ENCODE measurements at regions not wholly inside any gene's neighbourhood (a gene's known extent, or its start where the extent isn't known, plus 50 kb on each side); places are given as distances from the start of the nearest gene placed in this dataset.

DNA sequence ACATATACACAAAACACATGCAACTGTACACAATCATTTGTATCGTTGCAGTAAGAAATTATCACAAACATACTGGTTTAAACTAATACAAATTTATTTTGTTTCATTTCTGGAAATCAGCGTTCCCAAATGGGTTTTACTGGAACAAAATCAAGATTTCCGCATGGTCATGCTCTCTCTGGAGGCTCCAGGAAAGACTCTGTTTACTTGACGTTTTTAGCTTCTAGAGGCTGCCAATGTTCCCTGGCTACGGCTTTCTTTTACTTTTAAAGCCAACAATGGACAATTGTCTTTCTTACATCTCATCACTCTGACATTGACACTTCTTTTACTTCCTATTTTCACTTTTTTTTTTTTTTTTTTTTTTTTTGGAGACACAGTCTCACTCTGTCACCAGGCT is 793.1 kb downstream of the CDH9 start:
- DNase-seq (ENCODE audit: low read depth, low spot score): no peak
- in situ Hi-C loops (cut with HindIII; ENCODE audit: low sequenced_read_pairs): no loop called here
- TF ChIP-seq, protein P1, sequence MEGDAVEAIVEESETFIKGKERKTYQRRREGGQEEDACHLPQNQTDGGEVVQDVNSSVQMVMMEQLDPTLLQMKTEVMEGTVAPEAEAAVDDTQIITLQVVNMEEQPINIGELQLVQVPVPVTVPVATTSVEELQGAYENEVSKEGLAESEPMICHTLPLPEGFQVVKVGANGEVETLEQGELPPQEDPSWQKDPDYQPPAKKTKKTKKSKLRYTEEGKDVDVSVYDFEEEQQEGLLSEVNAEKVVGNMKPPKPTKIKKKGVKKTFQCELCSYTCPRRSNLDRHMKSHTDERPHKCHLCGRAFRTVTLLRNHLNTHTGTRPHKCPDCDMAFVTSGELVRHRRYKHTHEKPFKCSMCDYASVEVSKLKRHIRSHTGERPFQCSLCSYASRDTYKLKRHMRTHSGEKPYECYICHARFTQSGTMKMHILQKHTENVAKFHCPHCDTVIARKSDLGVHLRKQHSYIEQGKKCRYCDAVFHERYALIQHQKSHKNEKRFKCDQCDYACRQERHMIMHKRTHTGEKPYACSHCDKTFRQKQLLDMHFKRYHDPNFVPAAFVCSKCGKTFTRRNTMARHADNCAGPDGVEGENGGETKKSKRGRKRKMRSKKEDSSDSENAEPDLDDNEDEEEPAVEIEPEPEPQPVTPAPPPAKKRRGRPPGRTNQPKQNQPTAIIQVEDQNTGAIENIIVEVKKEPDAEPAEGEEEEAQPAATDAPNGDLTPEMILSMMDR (IDR thresholded peaks at IDR 0.05; ENCODE audit: low read depth, low read length): no peak
- H3K4me3 ChIP-seq (ENCODE audit: low read depth, low read length): no peak overlapping the region

DNA sequence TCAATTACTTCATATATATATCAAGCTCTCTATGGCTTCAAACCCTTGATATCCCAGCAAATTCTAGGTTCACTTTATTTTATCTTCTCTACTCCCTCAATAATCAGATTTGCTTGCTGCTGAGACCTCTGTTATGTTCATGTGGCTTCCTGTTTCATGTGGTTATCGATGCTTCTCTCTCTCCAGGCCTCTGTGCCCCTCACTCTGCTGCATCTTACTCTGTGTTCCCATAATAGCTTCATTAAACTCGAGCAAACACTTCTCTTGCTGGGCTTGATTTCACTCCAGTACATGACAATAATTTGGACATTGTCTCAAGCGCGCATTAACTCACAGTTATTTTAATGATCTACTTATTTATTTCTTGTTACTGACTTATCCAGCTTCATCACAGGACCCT is 798.8 kb downstream of the CDH9 start:
- in situ Hi-C loops (cut with HindIII; ENCODE audit: low sequenced_read_pairs): no loop called here
- TF ChIP-seq, protein P1 (IDR thresholded peaks at IDR 0.05; ENCODE audit: low read depth, low read length): no peak

DNA sequence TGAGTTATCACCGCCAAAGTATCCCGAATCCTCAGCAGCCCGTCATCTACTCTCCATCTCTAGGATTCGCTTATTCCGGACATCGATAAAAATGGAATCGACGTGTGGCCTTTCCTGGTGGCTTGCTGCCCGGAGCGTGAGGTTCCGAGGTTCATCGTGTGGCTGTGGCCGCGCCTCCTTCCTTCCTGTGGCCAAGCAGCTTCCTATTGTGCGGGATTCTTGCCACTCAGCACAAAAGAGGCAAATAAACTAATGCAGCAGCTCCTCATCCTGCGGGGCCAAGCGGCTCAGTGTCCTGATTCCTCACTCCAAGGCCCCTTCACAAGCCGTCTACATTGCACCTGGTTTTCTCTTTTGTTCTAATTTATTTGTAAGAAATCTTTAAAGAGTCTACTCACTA is 800.9 kb downstream of the CDH9 start:
- in situ Hi-C loops (cut with HindIII; ENCODE audit: low sequenced_read_pairs): no loop called here
- no peak overlapping the region for H3K4me3 ChIP-seq (ENCODE audit: low read depth, low read length)
- no peak for DNase-seq (ENCODE audit: low read depth, low spot score)
- TF ChIP-seq, protein P1 (IDR thresholded peaks at IDR 0.05; ENCODE audit: low read depth, low read length): no peak

More for the DNA sequence above, 798.8 kb downstream of the CDH9 start:
- no peak overlapping the region for H3K4me3 ChIP-seq (ENCODE audit: low read depth, low read length)
- no peak for DNase-seq (ENCODE audit: low read depth, low spot score)

DNA sequence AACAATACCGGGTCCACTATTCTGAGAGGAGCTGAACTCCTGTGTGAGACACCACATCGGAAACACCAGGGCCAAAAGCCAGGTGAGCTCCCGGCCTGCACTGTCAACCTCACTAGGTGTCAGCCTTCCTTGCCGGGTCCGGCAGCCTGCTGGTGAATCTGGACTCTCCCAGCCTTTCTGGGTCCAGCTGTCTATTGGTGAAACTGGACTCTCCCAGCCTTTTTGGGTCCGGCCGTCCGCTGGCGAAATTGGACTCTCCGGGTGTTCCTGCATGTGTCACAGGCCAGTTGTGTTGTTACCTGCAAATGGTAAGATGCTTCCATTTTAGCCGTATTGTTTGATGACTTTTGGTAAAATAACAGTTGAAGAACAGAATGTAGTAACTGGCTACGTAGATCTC is 801.5 kb downstream of the CDH9 start:
- TF ChIP-seq, protein P1 (IDR thresholded peaks at IDR 0.05; ENCODE audit: low read depth, low read length): no peak
- in situ Hi-C loops (cut with HindIII; ENCODE audit: low sequenced_read_pairs): no loop called here
- no peak overlapping the region for H3K4me3 ChIP-seq (ENCODE audit: low read depth, low read length)
- no peak for DNase-seq (ENCODE audit: low read depth, low spot score)

DNA sequence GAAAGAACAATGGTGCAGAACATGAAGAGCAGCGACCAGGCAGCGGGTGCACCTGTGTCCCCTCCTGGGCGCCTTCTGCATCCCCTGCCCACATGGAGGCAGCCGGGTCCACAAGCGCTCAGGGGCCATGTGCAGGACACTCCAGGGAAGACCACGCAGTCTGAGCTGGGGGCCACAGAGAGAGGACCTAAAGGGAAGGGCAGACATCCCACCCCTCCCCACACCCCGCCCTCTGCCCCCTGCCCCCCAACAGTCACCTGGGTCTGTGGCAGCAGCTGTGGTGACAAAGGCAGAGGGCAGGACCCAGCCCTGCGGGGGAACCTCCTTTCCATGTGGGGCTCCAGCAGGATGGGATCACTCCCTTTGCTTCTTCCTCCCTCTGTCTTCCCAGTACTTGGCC is 805.7 kb downstream of the CDH9 start:
- no peak overlapping the region for H3K4me3 ChIP-seq (ENCODE audit: low read depth, low read length)
- in situ Hi-C loops (cut with HindIII; ENCODE audit: low sequenced_read_pairs): no loop called here
- TF ChIP-seq, protein P1 (IDR thresholded peaks at IDR 0.05; ENCODE audit: low read depth, low read length): no peak
- DNase-seq (ENCODE audit: low read depth, low spot score): no peak

DNA sequence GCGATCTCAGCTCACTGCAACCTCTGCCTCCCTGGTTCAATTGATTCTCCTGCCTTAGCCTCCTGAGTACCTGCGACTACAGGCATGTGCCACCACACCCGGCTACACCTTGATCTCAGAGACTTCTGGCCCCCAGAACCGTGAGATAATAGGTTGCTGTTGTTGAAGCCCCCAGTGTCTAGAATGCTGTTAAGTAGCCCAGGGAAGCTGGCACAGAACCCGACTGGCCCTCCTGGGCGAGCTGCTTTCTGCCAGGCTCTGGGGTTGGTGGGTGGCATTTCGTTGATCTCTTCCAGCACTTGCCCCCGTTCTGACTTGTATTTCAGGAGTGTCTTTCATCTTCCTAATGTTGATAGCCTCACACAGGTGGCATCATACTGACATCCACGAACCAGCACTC is 807.1 kb downstream of the CDH9 start:
- no peak for DNase-seq (ENCODE audit: low read depth, low spot score)
- in situ Hi-C loops (cut with HindIII; ENCODE audit: low sequenced_read_pairs): no loop called here
- TF ChIP-seq, protein P1 (IDR thresholded peaks at IDR 0.05; ENCODE audit: low read depth, low read length): no peak
- no peak overlapping the region for H3K4me3 ChIP-seq (ENCODE audit: low read depth, low read length)

DNA sequence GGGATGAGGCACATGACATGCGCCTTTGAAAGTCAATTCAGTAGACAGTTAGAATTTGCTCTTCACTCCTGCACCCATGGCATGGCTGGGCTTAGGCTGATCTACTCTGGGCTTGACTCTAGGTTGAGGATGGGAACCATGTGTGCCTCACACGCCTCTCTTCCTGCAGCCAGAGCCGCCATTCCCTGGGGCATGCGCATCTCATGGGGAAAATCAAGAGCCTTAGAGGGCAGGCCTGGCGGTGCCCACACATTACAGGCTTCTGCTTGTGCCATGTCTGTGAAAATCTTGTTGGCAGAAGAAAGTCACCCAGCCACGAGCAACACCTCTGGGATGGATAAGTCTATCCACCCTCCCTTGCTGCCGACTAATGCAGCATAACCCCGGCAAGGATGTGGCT is 808.5 kb downstream of the CDH9 start:
- DNase-seq (ENCODE audit: low read depth, low spot score): no peak
- no peak overlapping the region for H3K4me3 ChIP-seq (ENCODE audit: low read depth, low read length)
- in situ Hi-C loops (cut with HindIII; ENCODE audit: low sequenced_read_pairs): no loop called here
- TF ChIP-seq, protein P1 (IDR thresholded peaks at IDR 0.05; ENCODE audit: low read depth, low read length): no peak

Measured in astrocyte of the spinal cord (primary cell).